AG04450 (cell line): ENCODE measurements at regions not wholly inside any gene's neighbourhood (a gene's known extent, or its start where the extent isn't known, plus 50 kb on each side); places are given as distances from the start of the nearest gene placed in this dataset.

Experiments used
- CTCF ChIA-PET: fragments of 300-600, 350-600 bp; formaldehyde crosslinking; extraction: SDS; loops from one replicate; lab custom pipeline; 2022; ENCODE audit warnings: antibody characterized with exemption, inconsistent platforms; lab: Charles Lee
- POLR2A ChIA-PET: fragments of 350-600 bp; formaldehyde crosslinking; extraction: SDS; loops from one replicate; lab custom pipeline; 2021; ENCODE audit warnings: antibody characterized with exemption, inconsistent platforms; lab: Yijun Ruan, JAX
- DNase-seq: peaks from one replicate; pipeline ENCODE4 v3.0.0-alpha.2; 2011; ENCODE audit warnings: low read depth, low spot score
- H3K27ac ChIP-seq: one replicate; pipeline ENCODE4 v1.5.1; 2012; ENCODE audit warnings: low read depth, low read length, control low read depth
- H3K27me3 ChIP-seq: one replicate; pipeline ENCODE4 v1.6.0; 2012; ENCODE audit warnings: low read length; ENCODE audit not compliant: control insufficient read depth, insufficient read depth
- H3K4me3 ChIP-seq: 2 replicates; pipeline ENCODE4 v1.5.1; 2011; ENCODE audit warnings: mild to moderate bottlenecking, low read depth, low read length, control low read depth
- H3K9me3 ChIP-seq: 2 replicates; pipeline ENCODE4 v1.5.1; 2012; ENCODE audit warnings: low read length; ENCODE audit not compliant: control insufficient read depth, insufficient read depth
- CTCF ChIP-seq: IDR thresholded peaks from 2 replicates; pipeline ENCODE4 v1.5.1; 2011; ENCODE audit warnings: low read depth, low read length, control low read depth, inconsistent platforms

- TF ChIP-seq CTCF: no peak
- H3K4me3 ChIP-seq: no peak overlapping the region
- no peak overlapping the region for H3K27ac ChIP-seq
- peaks cover 49% of the 10 kb centered on the region for H3K9me3 ChIP-seq
- ChIA-PET CTCF (no interaction called here), POLR2A (no interaction called here)
- no peak for DNase-seq
- H3K27me3 ChIP-seq: no peaks in the 10 kb centered on the region
Observed at GRCh38 chr2:16189029-16189835, 248.9 kb downstream of the MYCN start.

GRCh38 chr2:16188261-16188890 is 248.0 kb downstream of the MYCN start:
- Histone ChIP-seq H3K27ac (no peak overlapping the region), H3K9me3 (peaks cover 52% of the 10 kb centered on the region), H3K27me3 (no peaks in the 10 kb centered on the region), H3K4me3 (no peak overlapping the region)
- CTCF ChIA-PET: no interaction called here
- no peak for DNase-seq
- no peak for TF ChIP-seq CTCF
- POLR2A ChIA-PET: no interaction called here

DNA sequence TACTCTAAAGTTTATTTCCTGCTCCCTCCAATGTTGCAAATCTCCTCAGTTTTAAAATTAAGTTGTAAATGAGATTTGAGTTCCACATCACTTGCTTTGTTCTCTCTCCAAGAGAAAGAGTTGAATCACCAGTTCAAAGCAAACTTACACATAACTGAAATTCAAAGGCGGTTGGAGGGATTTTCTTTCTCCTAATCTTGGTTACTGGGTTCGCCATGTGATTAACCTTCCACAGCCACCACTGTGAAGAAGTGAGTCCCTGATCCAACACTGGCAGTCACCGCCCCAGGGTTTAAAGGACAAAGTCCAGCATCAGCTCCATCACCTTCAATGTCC is 247.1 kb downstream of the MYCN start:
- CTCF ChIA-PET: no interaction called here
- POLR2A ChIA-PET: no interaction called here

DNA sequence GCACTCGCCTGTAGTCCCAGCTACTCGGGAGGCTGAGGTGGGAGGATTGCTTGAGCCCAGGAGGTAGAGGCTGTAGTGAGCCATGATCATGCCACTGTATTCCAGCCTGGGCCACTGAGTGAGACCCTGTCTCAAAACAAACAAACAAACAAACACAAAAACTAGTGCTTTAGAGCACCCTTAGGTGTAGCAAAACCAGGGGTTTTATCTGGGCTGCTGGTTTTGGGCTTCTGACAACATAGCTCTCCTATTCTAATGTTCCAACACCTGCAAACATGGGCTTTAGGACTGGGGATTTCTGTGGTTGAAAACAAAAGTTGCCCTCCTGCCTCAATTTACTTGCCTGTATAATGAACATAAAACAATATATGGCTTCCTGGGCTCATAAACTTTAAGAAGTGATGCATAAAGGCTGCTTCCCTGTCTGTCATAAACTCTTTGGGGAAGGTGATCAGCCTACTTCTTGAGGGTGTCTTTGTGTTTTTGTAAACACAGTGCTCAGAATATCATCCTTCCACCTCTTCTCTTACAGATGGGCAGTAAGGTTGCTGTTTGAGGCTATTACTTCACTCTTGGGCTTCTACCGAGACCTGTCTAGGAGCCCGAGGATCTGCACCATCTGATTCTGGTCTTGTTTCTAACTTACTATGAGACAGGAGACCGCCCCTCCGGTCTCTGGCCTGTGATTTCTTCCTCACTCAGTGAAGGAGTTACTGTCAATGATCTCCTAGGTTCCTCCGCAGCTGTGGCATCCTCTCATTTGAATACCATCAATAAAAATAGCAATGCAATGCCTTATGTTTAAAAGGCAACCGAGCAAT is 246.5 kb downstream of the MYCN start:
- POLR2A ChIA-PET: no interaction called here

More for the DNA sequence above, 247.1 kb downstream of the MYCN start:
- no peak for TF ChIP-seq CTCF
- H3K27me3 ChIP-seq: no peaks in the 10 kb centered on the region
- no peak overlapping the region for H3K4me3 ChIP-seq
- peaks cover 48% of the 10 kb centered on the region for H3K9me3 ChIP-seq
- no peak overlapping the region for H3K27ac ChIP-seq
- DNase-seq: no peak

More for the DNA sequence above, 246.5 kb downstream of the MYCN start:
- Histone ChIP-seq H3K4me3 (no peak overlapping the region), H3K27me3 (no peaks in the 10 kb centered on the region), H3K27ac (no peak overlapping the region), H3K9me3 (peaks cover 49% of the 10 kb centered on the region)
- CTCF ChIA-PET: no interaction called here
- DNase-seq: no peak
- TF ChIP-seq CTCF: no peak
